ENCODE measurements at regions not wholly inside any gene's neighbourhood (a gene's known extent, or its start where the extent isn't known, plus 50 kb on each side); places are given as distances from the start of the nearest gene placed in this dataset.
A peak's percentile ranks its signal among the peaks of the same experiment; 100 is the strongest.

DNA sequence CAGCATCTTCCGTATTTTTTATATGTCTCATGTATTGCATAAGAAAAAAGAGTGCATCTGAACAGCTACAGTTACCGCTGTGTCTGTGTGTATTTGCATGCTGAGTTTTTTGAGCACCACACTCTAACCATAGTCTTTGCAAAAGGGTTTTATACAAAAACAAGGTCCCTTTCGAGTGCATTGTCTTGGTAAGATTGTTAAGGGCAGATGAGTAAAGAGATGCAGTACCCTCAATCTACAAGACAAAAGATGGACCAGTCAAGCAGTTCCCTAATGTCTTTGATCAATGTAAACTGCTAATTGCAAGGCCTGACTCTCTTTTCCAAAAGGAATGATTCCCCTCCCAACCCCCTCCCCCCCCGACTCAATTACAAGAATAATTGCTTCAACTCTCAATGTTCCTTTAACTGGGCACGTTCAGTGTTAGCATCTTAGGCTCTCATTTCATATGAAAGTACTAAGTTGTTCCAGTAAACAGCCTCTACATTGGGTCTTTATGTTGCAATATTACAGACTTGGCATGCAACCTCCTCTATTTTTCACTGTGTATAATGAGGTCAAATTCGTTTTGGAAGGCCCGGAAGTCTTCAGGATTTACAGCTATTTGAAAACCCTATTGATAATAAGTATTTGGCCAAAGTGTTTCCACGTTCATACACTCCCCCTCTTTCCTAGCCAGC lies 471.4 kb upstream of the RBFOX1 start:
- 41 to 67% methylated on average over 8 of the region's 8 CpGs for WGBS, 2 donors
- H3K27ac ChIP-seq (ENCODE audit: low read depth in 1 of 2, low read length in 1 of 2) = no peak overlapping the region
- no peaks in the 10 kb centered on the region for H3K4me1 ChIP-seq (ENCODE audit: control insufficient read depth in 5 of 5, insufficient read depth in 5 of 5, low read length in 5 of 5)
- H3K27me3 ChIP-seq (ENCODE audit: control insufficient read depth in 3 of 3, insufficient read depth in 3 of 3, low read length in 2 of 3) = no peaks in the 10 kb centered on the region
- no peaks in the 10 kb centered on the region for H3K36me3 ChIP-seq (ENCODE audit: control insufficient read depth in 4 of 4, insufficient read depth in 4 of 4, low read length in 4 of 4)
- no peaks in the 10 kb centered on the region for H3K9me3 ChIP-seq (ENCODE audit: control insufficient read depth in 4 of 4, insufficient read depth in 3 of 4, low read length in 3 of 4)
- TF ChIP-seq, protein P1, sequence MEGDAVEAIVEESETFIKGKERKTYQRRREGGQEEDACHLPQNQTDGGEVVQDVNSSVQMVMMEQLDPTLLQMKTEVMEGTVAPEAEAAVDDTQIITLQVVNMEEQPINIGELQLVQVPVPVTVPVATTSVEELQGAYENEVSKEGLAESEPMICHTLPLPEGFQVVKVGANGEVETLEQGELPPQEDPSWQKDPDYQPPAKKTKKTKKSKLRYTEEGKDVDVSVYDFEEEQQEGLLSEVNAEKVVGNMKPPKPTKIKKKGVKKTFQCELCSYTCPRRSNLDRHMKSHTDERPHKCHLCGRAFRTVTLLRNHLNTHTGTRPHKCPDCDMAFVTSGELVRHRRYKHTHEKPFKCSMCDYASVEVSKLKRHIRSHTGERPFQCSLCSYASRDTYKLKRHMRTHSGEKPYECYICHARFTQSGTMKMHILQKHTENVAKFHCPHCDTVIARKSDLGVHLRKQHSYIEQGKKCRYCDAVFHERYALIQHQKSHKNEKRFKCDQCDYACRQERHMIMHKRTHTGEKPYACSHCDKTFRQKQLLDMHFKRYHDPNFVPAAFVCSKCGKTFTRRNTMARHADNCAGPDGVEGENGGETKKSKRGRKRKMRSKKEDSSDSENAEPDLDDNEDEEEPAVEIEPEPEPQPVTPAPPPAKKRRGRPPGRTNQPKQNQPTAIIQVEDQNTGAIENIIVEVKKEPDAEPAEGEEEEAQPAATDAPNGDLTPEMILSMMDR (IDR thresholded peaks at IDR 0.05; ENCODE audit: control extremely low read depth, extremely low read depth) = no peak
- no peak for ATAC-seq (ENCODE audit: insufficient read depth, low FRiP score)
- H3K9ac ChIP-seq (ENCODE audit: insufficient read depth in 1 of 2, low read length in 2 of 2) = no peak overlapping the region
- no peak overlapping the region for H3K4me3 ChIP-seq
- DNase-seq = peak in 2 of 3 donors; percentile 50 to 61

DNA sequence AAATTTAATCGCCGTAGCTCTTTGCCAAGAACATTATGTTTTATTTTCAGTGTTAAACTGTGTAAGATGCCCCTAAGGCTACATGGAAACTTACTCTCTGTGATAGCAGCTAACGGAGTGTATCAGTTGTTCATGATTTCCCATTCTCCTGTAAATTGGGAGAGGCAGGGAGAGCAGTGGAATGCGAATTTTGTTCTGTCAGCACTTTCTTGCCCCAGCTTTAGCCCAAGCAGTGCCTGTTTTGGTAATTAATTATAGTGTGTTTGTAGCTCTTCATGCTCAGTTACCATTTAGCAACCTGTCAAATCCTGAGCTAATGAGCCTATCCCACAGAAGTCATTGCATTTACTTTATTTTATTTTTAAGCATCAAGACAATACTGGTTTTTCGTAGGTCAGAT lies 475.1 kb upstream of the RBFOX1 start:
- Histone ChIP-seq H3K4me3 (no peak overlapping the region), H3K27me3 (ENCODE audit: control insufficient read depth in 3 of 3, insufficient read depth in 3 of 3, low read length in 2 of 3) (no peaks in the 10 kb centered on the region), H3K9me3 (ENCODE audit: control insufficient read depth in 4 of 4, insufficient read depth in 3 of 4, low read length in 3 of 4) (peaks cover 0 to 3% (median 0%) of the 10 kb centered on the region in 4 donors), H3K9ac (ENCODE audit: insufficient read depth in 1 of 2, low read length in 2 of 2) (no peak overlapping the region), H3K36me3 (ENCODE audit: control insufficient read depth in 4 of 4, insufficient read depth in 4 of 4, low read length in 4 of 4) (no peaks in the 10 kb centered on the region), H3K27ac (ENCODE audit: low read depth in 1 of 2, low read length in 1 of 2) (no peak overlapping the region), H3K4me1 (ENCODE audit: control insufficient read depth in 5 of 5, insufficient read depth in 5 of 5, low read length in 5 of 5) (no peaks in the 10 kb centered on the region)
- TF ChIP-seq, protein P1 (IDR thresholded peaks at IDR 0.05; ENCODE audit: control extremely low read depth, extremely low read depth) = no peak
- no peak for ATAC-seq (ENCODE audit: insufficient read depth, low FRiP score)
- WGBS, 2 donors = 61 to 79% methylated on average over 5 of the region's 5 CpGs
- DNase-seq = no peak

DNA sequence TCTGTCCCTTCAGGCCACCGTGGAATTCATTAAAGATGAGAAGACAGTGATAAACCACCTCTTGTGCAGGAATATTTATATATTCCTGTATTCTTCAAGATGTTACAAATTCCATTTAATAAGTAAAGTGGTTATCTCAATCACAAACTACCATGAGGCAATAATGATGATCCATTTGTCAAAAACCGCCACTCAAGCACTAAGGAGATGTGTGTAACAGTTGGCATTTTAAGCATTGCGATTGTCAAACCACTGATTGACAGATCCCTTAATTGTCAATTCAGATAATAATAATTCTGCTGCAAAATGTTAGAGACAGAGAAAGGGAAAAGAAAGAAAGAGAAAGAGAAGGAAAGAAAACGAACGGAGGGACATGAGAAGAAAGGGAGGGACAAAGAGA lies 476.1 kb upstream of the RBFOX1 start:
- no peak for DNase-seq
- H3K27me3 ChIP-seq (ENCODE audit: control insufficient read depth in 3 of 3, insufficient read depth in 3 of 3, low read length in 2 of 3) = no peaks in the 10 kb centered on the region
- H3K4me1 ChIP-seq (ENCODE audit: control insufficient read depth in 5 of 5, insufficient read depth in 5 of 5, low read length in 5 of 5) = no peaks in the 10 kb centered on the region
- TF ChIP-seq, protein P1 (IDR thresholded peaks at IDR 0.05; ENCODE audit: control extremely low read depth, extremely low read depth) = no peak
- H3K4me3 ChIP-seq = no peak overlapping the region
- H3K27ac ChIP-seq (ENCODE audit: low read depth in 1 of 2, low read length in 1 of 2) = no peak overlapping the region
- peaks cover 0 to 5% (median 0%) of the 10 kb centered on the region in 4 donors for H3K9me3 ChIP-seq (ENCODE audit: control insufficient read depth in 4 of 4, insufficient read depth in 3 of 4, low read length in 3 of 4)
- ATAC-seq (ENCODE audit: insufficient read depth, low FRiP score) = no peak
- 77 to 80% methylated on average over 5 of the region's 5 CpGs for WGBS, 2 donors
- H3K9ac ChIP-seq (ENCODE audit: insufficient read depth in 1 of 2, low read length in 2 of 2) = no peak overlapping the region
- no peaks in the 10 kb centered on the region for H3K36me3 ChIP-seq (ENCODE audit: control insufficient read depth in 4 of 4, insufficient read depth in 4 of 4, low read length in 4 of 4)

DNA sequence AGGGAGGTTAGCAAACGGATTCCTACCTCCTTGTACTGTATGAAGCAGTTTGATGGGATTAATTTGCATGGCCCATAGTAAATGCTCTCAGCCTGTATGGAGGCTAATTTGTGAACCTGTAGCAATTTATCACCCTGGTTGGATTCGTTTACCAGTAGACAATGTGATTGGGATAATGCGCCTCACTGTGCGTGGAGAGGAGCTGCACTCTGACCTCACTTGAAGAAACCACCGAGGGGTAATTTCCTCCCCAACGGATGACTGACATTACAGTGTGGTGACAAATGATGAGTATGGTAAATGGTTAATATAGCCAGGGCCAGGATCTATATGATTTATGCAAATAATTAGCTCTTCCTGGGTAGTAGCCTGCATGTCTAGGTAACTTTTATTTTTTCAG lies 479.1 kb upstream of the RBFOX1 start:
- DNase-seq (no peak), ATAC-seq (ENCODE audit: insufficient read depth, low FRiP score) (no peak)
- Histone ChIP-seq H3K36me3 (ENCODE audit: control insufficient read depth in 4 of 4, insufficient read depth in 4 of 4, low read length in 4 of 4) (no peaks in the 10 kb centered on the region), H3K9me3 (ENCODE audit: control insufficient read depth in 4 of 4, insufficient read depth in 3 of 4, low read length in 3 of 4) (peaks cover 0 to 5% (median 0%) of the 10 kb centered on the region in 4 donors), H3K9ac (ENCODE audit: insufficient read depth in 1 of 2, low read length in 2 of 2) (no peak overlapping the region), H3K4me1 (ENCODE audit: control insufficient read depth in 5 of 5, insufficient read depth in 5 of 5, low read length in 5 of 5) (no peaks in the 10 kb centered on the region), H3K27ac (ENCODE audit: low read depth in 1 of 2, low read length in 1 of 2) (no peak overlapping the region), H3K4me3 (no peak overlapping the region), H3K27me3 (ENCODE audit: control insufficient read depth in 3 of 3, insufficient read depth in 3 of 3, low read length in 2 of 3) (no peaks in the 10 kb centered on the region)
- TF ChIP-seq, protein P1 (IDR thresholded peaks at IDR 0.05; ENCODE audit: control extremely low read depth, extremely low read depth) = no peak
- 58 to 74% methylated on average over 6 of the region's 6 CpGs for WGBS, 2 donors

Measured in lung (tissue), 11 donors.